H4 (cell line): ENCODE measurements at regions not wholly inside any gene's neighbourhood (a gene's known extent, or its start where the extent isn't known, plus 50 kb on each side); places are given as distances from the start of the nearest gene placed in this dataset.

Experiments used
- DNase-seq: peaks from one replicate; pipeline ENCODE4 v3.0.0-alpha.2; 2015; ENCODE audit warnings: low spot score

DNA sequence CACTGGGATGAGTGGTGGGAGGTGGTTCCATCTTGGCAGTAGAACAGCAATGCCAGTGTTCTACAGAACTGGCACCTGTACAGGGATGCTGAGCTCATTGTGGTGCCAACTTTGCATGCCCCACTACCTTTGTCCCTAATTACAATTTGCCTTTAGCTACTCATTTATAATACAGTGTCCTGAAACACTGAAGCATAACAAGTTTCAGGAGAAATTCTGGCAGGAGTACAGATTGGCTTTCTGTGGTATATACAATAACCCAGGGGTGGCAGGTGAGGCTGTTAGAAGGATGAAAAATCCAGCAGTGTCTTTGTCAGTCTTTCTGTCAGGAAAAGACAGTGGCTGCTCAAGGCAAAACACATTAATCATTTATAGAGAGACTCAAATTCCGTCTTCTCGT is 240.3 kb downstream of the FAM76B start:
- no peak for DNase-seq

GRCh38 chr11:95548416-95548815 is 241.2 kb downstream of the FAM76B start:
- no peak for DNase-seq

DNA sequence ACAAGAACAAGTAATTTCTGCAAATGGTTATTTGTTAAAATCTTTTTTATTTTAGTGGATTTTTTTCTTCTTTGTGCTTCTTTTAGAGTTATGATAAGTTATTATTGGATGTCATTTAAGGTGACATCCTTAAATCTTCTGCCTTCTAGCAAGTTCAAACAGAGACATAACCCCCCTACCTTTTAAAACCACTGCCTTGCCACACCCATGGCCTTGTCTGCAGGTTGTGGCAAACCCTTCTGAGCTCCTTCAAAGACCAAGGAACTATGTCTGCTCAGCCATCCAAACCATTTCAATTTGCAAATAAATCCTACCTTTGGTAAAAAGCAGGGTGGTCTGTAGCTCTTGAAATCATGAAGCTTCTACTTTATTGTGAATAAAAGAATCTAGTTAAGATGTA is 241.6 kb downstream of the FAM76B start:
- no peak for DNase-seq

- DNase-seq = no peak
Observed at GRCh38 chr11:95547186-95547585, 242.4 kb downstream of the FAM76B start.

GRCh38 chr11:95545116-95545875 is 244.3 kb downstream of the FAM76B start:
- no peak for DNase-seq

DNA sequence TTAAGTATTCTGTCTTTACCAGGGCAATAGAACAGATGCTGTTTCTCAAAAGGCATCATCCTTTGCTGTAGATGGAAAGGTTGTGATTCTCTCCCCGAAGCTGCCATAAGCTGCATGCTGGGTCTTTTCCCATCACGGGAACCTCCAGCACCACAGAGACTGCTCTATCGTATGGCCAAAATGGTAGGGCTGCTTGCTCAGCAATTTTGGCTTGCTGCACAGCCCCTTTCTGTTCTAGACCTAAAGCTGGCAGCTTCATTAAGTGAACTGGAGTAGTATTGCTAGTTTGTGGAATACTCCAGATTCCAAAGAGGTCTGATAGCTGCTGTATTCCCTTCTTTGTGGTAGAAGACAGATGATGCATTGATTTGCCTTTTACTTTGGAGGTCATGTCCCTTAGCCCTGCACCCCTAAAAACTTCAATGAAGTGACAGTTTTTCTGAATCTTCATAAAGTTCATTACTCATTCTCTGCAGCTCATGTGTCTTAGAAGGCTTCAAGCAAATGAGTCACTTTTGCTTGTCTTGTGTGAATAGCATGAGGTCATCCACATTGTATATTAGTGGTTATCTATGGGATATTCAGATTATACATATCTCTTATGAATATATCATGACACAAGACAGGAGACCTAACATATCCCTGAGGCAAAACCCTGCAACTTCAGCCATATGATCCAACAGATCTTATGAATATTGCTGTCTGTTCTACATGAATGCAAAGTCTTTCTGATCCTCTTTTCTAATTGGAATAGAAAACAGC is 245.3 kb downstream of the FAM76B start:
- DNase-seq = no peak

- DNase-seq = no peak
Observed at GRCh38 chr11:95542868-95543551, 246.6 kb downstream of the FAM76B start.

- DNase-seq = no peak
Observed at GRCh38 chr11:95541715-95542114, 247.9 kb downstream of the FAM76B start.

GRCh38 chr11:95536047-95536690 is 253.4 kb downstream of the FAM76B start:
- no peak for DNase-seq

- DNase-seq = no peak
Observed at GRCh38 chr11:95534809-95535208, 254.8 kb downstream of the FAM76B start.

DNA sequence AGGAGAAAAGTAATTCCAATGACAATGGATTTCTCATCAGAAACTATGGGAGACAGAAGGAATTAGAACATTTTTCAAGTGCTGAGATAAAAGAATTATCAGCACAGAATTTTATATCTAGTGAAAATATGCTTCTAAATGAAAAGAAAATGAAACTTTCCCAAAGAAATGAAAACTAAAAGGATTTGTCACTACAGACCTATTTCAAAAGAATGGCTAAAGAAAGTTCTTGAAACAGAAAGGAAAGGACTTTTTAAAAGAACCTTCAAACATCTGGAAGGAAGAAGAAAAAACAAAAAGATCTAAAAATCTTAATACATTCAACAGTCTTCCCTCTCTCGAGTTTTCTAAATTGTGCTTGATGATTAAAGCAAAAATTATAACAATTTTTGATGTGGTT is 255.4 kb downstream of the FAM76B start:
- no peak for DNase-seq

- no peak for DNase-seq
Observed at GRCh38 chr11:95531116-95531515, 258.5 kb downstream of the FAM76B start.

DNA sequence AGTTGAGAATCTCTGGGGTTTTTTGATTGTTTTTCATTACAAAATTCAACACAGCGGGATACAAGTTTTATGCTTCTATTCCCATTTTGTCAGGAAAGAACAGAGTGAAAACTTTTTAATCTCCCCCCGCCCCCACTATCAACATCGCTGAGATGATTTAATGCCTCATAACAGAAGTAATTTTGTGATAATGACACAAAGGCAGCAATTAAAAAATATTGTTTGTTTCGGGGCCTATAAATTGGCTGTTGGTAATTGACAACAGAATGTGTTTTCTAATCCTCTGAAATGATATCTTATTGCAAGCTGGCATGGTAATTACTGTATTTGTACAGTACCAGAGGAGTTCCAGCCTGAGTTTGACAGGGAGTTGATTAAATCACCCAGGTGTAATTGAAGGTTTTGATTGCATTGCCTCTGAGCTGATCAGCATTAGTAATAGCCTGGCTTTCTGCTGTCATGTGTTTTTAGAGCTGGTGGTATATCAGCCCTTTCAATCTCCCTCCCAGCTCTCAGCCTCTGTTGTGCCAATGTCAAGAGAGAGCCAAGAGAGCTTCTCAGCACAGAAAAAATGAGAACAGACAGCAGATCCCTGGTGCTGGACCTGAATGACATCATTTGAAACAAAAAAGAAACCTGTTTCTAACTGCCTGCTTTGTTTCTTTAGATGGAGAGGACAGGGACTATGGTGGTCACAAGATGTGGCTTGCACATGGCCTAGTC is 265.1 kb downstream of the FAM76B start:
- DNase-seq = no peak

DNA sequence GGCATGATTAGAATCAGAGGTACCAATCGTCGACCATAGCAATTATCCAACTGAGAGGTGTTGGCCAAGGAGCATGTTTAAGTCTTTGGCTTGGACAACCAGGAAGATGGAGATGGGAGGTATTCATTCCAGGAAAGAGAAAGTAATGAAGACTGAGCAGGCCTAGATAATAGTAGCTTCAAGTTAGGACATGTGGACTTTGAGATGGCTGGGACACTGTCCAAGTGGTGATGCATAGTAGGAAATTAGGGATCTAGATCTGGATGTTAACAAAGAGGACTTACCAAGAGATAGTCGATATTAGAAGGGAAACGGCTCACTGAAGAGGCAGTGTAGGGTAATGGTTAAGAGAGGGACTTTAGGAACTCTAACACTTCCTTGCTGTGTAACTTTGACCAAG is 266.7 kb downstream of the FAM76B start:
- no peak for DNase-seq

- DNase-seq = no peak
Observed at GRCh38 chr11:95521862-95522261, 267.7 kb downstream of the FAM76B start.

DNA sequence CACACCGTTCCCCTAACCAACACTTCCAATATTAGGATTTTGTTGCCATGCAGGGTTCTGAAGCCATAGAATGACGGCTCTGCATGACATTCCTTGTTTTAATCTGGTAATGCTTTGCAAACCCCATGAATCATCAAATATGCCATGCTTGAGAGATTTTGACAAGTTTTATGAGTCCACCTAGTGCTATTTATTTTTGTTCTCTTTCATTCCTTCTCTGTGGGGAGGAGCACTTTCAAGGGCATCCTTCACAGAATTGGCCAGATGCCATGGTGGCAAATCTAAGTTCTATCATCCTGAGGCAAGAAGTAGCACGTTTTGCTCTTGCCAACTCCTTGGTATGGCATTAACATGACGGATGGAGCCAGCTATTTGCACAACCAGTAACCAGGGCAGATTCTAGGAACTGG is 268.4 kb downstream of the FAM76B start:
- peak; percentile 16 for DNase-seq

DNA sequence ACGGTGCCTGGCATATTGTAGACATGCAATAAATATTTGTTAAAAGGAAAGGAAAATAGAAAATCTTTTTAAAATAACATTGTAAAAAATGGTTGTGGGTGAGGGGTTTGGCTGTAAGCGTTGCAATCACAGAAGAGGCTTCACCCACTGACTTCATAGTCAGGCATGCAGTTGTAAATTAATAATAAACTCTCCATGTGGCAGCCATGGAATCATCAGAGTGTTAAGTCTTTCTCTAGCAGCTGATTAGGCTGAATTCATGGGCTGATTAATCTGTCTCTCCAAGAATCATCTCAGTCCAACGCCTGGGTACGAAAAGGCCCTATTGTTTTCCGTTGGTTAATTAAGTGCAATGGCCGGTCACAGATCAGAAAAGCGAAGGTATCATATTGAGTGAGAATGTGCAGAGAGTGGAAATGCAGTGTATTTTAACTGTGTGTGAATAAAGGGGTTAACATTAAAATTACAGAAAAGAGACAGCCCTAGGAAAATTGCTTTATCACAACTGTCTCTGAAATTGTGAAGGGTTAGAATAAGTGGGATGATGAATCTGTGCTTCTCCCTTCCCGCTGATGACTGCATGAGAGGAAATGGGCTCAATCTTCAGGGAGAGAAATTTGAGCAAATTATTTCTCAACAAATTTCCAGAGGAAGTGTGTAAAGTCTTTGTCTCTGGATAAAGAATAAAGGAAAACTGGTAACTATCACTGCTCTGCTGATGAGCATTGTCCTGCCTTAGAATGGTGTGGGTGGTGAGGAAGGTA is 269.0 kb downstream of the FAM76B start:
- DNase-seq = no peak

GRCh38 chr11:95519912-95520311 is 269.7 kb downstream of the FAM76B start:
- no peak for DNase-seq

DNA sequence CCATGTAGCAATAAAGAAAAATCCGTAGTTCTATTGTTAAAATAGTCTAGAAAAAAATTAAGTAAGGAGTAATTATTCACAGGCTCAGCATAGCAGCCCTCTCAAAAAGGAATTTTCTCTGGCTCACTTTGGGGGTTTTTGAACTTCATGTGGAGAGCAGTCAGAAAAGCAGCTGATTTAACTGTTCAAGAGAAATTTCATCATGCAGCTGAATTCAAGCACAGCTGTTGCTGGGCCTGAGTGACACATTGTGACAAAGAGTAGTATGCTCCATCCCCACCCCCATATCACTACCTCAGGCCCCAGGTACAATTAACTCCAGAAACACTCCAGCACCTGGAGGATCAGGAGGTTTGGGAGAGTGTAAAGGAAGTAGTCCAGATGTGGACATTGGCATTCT is 272.1 kb downstream of the FAM76B start:
- no peak for DNase-seq

- DNase-seq = no peak
Observed at GRCh38 chr11:95516786-95517185, 272.8 kb downstream of the FAM76B start.

- DNase-seq = no peak
Observed at GRCh38 chr11:95516175-95516574, 273.4 kb downstream of the FAM76B start.
